Hypothalamus (tissue), 51 donors: ENCODE measurements at regions not wholly inside any gene's neighbourhood (a gene's known extent, or its start where the extent isn't known, plus 50 kb on each side); places are given as distances from the start of the nearest gene placed in this dataset.
"Not testable (repeated sequence)": the region's sequence is repeated elsewhere in the genome, so short reads cannot be mapped to it uniquely, and the experiment has no call there.

Experiments used
- DNase-seq, 51 donors: peaks; one replicate each; lab custom pipeline; 2025; lab: John Stamatoyannopoulos, UW

DNA sequence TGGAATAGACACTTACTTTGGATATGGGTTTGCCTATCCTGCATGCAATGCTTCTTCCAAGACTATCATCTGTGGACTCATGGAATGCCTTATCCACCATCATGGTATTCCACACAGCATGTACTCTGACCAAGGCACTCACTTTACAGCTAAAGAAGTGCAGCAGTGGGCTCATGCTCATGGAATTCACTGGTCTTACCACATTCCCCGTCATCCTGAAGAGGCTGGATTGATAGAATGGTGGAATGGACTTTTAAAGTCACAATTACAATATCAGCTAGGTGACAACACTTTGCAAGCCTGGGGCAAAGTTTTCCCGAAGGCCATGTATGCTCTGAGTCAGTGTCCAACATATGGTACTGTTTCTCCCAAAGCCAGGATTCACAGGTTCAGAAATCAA lies 199.1 kb downstream of the GJA1 start:
- not testable (repeated sequence) for DNase-seq

DNA sequence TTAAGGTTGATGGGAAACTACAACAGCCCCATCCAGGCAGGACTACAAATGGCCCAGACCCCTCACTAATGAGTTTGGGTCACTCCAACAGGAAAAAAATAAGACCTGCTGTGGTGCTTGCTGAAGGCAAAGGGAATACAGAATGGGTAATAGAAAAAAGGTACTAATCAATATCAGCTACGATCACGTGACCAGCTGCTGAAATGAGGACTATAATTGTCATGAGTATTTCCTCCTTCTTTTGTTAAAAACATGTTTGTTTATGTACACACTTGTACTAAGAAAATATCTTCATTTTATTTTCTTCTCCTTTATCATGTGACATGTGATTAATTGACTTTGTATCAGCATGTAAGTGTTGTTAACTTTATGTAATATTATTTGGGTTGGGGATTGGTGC lies 199.9 kb downstream of the GJA1 start:
- DNase-seq: no peak

DNA sequence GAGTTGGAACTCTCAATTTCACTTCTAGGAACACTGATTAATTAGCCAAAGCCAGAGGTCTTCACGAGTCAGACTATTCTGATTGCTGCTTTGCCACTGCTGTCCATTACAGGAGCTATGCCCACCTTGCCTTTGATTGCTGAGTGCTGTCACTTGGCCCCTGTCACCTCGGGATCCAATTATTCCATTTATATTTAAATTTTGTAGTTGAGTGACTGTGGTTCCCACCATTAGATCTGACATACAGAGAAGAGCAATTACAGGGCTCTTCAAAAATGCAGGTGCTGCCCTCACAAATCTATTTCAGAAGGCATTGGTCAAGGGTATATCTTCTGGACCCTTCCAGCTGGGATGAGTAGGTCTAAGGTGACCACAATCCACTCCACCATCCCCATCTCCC lies 200.8 kb downstream of the GJA1 start:
- DNase-seq: not testable (repeated sequence)

DNA sequence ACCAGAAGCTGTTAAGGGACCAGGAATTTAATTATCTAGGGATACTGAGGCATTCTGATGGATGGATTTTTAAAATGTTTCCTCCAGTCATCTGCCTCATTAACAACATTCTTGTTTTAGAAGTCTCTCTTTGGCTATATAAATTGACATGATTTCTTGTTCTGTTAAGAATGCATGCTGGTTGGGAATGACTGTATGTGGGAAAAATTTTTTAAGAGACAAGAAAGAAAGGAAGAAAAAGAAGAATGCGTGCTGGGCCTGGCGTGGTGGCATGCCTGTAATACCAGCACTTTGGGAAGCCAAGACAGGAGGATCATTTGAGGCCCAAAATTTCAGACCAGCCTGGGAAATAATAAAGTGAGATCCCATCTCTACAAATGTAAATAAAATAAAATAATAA lies 203.6 kb downstream of the GJA1 start:
- DNase-seq: no peak

DNA sequence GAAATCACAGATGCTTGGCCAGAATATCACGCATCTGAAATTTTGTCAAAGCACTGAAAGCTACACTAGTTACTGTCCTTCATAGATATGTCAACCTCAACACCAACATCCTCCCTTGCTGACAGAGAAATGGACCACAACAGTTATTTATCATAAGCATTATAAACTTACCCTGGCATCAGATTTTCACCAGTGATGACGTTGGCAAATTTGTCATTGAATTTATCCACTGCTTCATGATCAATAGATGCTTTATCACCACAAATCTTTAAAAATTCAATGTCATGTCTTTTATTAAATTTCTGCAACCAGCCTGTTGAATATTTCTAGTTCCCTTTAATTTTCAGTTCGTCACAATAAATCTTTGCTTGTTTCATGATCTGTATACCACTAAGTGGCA lies 205.7 kb downstream of the GJA1 start:
- DNase-seq: no peak

DNA sequence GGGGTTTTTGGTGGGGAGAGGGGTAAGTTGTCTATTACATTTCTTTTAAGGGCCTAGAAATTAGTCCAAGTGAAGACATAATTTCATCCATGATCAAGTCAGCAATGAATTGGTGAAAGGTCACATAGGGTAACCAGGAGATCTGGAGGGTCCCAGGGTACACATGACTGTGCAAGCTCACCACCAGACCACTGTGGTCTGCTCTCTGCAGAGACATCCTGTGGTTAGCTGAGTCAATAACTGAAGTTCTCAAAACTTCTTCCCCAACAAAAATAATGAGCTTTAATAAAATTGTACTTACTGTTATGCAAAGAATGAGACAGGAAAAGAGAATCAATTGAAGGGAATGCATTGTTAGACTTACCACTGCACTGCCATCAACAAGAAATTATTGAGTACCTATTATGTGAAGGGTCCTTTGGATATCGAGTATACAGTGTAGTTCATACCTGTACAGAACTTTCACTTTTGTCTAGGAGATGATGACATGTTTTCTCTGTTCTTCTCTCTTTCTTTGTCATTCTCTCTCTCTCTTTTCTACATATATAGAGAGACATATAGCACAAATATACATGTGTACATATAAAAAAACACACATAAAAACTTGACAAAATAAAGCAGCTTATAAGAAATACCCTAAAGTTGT lies 209.8 kb downstream of the GJA1 start:
- DNase-seq: no peak

DNA sequence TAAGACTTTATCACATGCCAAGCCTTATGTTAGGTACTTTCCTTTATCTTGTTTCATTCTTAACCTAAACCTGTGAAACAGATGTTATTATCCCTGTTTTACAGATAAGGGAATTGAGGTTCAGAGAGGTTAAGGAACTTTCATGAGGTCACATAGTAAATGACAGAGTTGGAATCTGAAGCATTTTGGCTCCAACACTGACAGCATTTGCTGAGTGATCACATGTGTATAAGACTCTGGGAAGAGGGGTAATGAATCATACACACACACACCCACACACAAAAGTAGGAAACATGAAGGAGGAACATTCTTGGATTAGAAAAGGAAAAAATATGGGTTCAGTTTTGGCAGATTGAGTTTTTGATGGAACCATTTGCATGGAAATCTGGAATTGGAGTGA lies 212.5 kb downstream of the GJA1 start:
- DNase-seq: no peak

DNA sequence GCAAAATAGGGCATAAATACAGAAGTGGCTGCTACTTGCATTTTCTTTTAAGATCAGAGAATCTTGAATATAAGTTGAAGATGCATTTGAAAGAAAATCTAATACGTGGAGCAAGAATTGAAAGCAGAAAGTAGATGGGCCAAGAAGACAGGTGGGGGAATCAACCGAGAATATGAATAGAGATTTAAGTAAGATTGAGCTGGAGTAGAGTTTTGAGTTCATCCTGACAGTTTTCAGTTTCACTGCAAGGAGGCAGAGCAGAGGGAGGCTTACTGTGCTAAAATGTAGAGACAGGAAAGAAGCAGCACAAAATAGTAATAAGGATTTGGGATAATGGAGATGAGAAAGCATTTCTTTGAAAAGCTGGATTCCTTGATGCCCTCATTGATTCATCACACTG lies 214.5 kb downstream of the GJA1 start:
- DNase-seq: no peak

DNA sequence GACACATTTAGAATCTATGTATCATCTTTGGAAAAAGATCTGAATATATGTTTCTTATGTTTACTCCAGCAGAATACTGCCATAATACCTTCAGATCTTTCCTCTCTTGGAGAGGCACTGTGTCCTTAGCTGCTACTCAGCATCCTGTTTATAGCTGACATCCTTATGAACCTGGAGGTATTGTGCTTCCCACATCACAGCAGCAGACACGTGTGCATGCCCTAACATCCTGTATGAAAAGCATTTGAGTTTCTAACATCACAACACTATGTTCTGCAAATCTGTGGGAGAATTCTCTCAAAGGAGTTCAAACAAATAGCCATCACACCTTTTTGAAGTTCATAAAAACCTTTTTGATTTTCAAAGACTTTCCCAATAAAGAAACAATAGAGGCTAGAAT lies 216.0 kb downstream of the GJA1 start:
- DNase-seq: no peak

DNA sequence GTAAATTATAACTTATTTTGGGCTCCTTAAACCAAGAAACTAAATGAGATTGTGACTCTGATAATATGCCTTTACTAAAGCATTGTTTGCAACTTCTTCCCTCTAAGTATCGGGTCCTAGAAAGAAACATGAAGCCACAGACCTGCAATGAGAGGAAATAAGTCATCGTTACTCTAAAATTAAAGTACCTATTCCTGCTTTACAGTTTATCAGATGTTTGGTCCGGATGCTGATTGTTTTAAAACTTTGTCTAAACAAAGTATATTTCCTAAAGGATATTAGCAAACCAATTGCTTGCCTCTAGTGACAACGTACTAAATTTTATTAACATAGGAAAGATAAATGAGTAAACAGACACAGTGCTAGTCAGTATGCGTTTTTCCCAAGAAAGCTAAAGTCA lies 216.8 kb downstream of the GJA1 start:
- no peak for DNase-seq

DNA sequence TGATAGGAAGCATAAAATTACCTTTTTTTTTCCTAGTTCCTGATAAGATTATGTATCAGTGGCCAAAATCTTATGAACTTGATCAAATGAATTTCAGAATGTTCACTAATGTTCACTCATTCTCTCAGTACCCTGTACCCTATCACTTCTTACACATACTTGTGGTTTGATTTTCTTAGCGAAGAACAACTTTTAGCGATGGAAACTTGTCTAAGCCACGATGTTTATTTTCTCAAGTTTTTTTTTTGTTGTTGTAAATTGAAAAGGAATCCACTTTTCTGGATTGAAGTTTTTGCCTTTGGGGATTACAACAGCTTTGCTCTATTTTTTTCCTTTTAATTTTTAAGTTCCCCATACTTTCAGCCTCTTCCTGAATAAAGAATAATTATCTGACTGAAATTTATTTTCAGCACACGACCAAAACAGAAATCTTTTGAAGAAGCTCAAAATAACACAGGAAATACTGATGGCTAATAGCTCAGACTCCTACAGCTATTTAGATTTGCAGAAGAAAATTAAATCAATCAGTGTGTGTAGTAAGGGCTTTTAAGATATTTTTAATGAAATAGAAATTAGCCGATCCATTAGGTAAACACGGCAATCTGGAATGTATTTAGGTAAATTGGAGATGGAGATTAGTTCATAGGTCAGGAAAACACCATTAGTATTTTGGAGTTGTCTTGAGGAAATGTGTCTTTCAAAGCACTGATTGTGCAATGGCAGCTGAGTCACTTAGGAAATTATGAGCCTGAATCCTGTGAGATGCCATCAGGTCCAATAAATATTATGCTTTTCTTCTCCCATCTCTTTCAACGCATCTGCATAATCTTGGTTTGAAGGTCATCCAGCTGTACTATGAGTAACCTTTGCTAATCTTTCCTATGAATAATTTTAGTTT lies 217.5 kb downstream of the GJA1 start:
- no peak for DNase-seq

DNA sequence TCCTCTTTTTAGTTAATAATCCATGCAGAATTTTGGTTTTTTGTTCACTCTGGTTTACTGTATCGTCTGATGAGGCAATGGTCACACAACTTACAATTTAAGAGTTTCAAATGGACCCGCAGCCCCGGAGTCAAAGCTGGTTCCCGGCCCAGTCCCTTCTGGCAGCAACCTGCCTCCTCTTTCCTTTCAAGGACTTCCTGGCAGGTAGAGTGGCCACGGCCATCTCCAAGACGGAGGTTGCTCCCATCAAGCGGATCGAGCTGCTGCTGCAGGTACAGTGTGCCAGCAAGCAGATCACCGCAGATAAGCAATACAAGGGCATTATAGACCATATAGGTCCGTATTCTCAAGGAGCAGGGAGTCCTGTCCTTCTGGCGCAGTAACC lies 218.2 kb downstream of the GJA1 start:
- DNase-seq: no peak

DNA sequence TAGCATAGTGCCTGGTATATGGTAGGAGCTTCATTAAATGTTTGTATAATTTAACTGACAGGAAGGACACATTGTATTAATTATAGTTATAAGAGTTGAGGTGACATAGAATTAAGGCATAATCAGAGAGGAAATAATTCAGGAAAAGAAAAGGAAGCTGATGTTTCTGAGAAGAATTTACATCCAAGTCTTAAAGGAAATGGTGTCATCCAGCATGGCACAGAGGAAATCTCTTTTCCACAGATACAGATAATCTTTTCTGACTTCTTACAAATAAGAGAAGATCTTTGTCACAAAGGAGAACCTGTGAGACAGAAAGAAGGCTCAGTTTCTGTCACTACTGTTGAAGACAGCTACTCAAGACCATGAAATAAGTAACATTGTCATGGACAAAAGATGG lies 222.5 kb downstream of the GJA1 start:
- no peak for DNase-seq

DNA sequence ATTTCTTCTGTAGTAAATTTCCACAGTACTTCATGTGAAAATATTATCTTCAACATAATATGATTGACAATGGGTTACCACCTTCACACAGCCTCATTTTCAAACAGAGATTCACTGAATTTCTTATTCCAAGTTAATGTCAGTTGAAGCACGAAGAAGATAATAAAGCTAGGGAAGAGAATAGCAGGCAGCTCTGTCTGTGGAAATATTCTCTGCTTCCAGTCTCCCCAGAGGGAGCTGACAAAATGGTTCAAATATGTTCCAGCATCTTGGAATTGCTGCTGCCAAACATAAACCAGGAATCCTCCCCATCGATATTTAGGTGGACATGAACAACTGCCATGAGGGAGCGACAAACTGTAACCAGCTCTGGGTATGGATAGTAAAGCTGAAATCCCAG lies 224.8 kb downstream of the GJA1 start:
- no peak for DNase-seq

DNA sequence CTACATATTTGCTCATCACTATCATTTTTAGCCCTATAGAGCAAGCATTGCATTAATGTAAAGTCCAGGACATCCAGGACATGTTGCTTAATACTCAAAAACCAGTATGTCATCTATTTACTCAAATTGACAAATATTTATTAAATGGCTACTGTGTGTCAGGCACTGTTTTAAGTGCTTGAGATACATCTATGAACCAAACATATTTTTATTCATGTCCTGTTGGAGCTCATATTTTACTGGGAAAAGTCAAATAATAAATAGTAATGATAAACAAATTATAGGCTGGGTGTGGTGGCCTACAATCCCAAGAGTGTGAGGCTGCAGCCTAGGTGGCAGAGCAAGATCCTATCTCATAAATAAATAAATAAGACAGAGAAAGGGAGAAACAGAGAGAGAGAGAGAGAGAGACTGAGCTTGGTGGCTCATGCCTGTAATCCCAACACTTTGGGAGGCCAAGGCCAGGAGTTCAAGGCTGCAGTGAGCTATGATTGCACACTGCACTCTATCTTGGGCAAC lies 227.9 kb downstream of the GJA1 start:
- DNase-seq: no peak

DNA sequence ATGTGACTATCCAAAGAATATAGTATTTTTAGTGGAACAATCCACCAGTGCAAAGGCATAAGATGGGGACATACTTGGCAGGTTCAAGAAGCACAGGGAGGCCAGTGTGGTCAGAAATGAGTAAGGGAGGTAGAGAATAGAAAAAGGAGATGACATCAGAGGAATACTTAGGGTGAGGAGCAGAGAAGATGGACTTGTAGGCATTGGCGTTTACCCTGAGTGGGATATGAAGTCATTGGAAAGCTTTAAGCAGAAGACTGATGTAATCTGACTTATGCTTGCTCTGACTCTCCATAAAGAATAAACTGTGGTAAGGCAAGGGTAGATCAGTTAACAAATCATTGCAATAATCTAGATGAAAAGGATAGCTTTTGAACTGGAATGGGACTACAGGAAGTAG lies 228.7 kb downstream of the GJA1 start:
- no peak for DNase-seq

DNA sequence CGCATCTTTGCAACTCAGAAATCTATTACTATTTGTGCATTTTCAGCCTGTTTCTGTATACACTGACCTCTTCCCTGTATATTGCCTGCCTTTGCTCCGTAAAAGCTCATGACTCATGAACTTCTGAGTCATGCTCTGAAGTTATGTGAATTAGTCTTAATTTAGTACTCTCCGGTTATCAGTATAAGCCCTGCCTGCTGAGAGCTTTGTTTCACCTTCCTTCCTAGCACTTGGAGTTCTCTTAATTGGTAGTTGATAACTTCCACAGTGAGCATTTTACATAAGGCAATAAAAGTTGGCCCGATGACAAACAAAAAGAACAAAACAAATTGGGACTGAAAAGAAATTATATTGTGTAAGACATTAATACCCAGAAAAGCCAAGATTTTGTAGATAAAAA lies 231.4 kb downstream of the GJA1 start:
- no peak for DNase-seq

DNA sequence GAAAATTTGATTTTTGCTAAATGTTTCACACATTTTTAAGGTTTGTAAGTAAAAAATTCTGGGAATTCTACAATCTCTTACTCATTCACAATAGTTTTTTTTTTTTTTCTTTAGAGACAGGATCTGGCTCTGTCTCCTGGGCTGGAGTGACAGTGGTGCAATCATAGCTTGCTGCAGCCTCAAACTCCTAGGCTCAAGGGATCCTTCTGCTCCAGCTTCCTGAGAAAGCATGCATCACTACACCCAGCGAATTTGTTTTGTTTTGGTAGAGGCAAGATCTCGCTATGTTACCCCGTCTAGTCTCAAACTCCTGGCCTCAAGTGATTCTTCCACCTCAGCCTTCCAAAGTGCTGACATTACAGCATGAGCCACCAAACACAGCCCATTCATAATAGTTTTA lies 232.8 kb downstream of the GJA1 start:
- no peak for DNase-seq

DNA sequence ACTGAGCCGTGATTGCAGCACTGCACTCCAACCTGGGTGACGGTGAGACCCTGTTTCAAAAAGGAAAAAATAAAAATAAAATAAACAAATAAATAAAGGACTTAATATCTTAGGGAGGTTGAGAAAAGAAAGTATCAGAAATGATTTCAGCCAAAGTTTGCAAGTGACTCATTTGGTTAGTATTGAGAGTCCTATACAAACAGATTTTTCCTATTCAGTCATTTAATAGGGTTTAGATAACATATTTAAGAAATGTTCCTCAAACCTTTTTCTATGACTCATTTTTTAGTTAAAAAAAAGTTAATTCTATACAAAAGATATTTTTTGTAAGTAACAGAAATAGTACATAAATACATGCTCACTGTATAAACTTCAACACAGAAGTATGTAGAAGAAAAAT lies 235.1 kb downstream of the GJA1 start:
- no peak for DNase-seq

DNA sequence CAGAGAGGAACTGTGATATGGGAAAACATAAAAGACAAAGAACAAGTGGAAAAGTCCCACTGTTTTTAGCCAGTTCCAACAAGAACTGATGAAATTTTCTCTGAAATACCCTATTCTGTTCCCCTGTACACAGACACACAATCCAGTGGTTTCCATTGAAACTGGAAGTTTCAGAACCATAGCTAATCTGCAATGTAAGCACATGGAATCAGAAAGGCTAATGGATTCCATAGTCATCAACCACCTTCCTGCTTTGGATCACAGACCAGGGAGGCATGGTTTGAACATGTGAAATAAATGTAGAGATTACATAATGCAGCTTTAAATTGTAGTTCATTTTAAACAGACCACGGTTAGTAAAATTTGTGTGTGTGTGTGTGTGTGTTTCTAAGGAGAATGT lies 242.1 kb downstream of the GJA1 start:
- DNase-seq: no peak

DNA sequence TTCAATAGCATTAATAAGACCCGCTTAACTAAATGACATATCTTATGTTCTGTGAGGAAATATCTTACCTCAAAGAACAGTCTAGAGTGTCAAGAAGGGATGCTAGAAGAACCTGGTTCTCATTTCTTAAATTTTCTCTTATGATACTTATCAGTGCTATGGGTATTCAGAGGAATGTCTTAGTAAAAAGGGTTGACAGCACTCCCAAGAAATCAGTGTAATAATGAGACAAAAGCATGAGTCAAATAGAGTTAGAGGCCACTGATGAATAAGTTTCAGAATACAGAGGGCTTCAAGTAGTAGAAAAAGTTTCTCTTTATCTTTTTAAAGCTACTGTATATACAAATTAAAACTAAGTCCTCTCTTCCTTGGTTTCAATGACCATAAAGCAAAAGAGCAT lies 242.8 kb downstream of the GJA1 start:
- DNase-seq: no peak

DNA sequence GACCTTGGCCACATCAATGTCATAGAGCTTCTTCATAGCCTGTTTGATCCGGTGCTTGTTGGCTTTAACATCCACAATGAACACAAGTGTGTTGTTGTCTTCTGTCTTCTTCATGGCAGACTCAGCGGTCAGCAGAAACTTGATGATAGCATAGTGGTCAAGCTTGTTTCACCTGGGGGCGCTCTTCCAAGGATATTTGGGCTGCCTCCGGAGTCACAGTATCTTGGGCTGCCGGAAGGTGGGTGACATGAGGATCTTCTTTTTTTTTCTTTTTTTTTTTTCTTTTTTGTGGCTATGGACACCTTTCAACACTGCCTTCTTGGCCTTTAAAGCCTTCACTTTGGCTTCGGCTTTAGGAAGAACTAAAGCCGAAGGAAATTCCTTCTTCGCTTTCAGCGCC lies 244.6 kb downstream of the GJA1 start:
- DNase-seq: no peak
